Breast epithelium (tissue), 3 donors: ENCODE measurements at regions not wholly inside any gene's neighbourhood (a gene's known extent, or its start where the extent isn't known, plus 50 kb on each side); places are given as distances from the start of the nearest gene placed in this dataset.

Experiments
- POLR2A ChIP-seq: fragments of 450-650 bp; IDR thresholded peaks from one replicate; pipeline ENCODE4 v1.6.1; 2016; ENCODE audit warnings: antibody characterized with exemption, mild to moderate bottlenecking, moderate library complexity
- POLR2AphosphoS5 ChIP-seq, 3 donors: sonication (generic); formaldehyde crosslinking; IDR thresholded peaks; one replicate each; pipeline ENCODE4 v1.6.1; 2017; ENCODE audit warnings: antibody characterized with exemption in 3 of 3
- TF ChIP-seq, protein P1 (sequence below), 3 donors: fragments of 450-650 bp; IDR thresholded peaks; one replicate each; pipeline ENCODE4 v1.5.1; 2016 to 2017; ENCODE audit warnings: antibody characterized with exemption in 3 of 3, mild to moderate bottlenecking in 3 of 3, moderate library complexity in 3 of 3

GRCh38 chr6:145241039-145241438 is 494.3 kb downstream of the EPM2A start:
- TF ChIP-seq POLR2AphosphoS5 (IDR thresholded peaks at IDR 0.05): no peak
- TF ChIP-seq, protein P1, sequence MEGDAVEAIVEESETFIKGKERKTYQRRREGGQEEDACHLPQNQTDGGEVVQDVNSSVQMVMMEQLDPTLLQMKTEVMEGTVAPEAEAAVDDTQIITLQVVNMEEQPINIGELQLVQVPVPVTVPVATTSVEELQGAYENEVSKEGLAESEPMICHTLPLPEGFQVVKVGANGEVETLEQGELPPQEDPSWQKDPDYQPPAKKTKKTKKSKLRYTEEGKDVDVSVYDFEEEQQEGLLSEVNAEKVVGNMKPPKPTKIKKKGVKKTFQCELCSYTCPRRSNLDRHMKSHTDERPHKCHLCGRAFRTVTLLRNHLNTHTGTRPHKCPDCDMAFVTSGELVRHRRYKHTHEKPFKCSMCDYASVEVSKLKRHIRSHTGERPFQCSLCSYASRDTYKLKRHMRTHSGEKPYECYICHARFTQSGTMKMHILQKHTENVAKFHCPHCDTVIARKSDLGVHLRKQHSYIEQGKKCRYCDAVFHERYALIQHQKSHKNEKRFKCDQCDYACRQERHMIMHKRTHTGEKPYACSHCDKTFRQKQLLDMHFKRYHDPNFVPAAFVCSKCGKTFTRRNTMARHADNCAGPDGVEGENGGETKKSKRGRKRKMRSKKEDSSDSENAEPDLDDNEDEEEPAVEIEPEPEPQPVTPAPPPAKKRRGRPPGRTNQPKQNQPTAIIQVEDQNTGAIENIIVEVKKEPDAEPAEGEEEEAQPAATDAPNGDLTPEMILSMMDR (IDR thresholded peaks at IDR 0.05): no peak
- no peak for TF ChIP-seq POLR2A
